Erythroblast (primary cell): ENCODE measurements at regions not wholly inside any gene's neighbourhood (a gene's known extent, or its start where the extent isn't known, plus 50 kb on each side); places are given as distances from the start of the nearest gene placed in this dataset.

Source experiments
- GATA1 ChIP-seq: IDR thresholded peaks from 2 replicates; pipeline ENCODE4 v1.6.1; 2011; ENCODE audit warnings: low read depth, mild to moderate bottlenecking, control low read depth, low read length, moderate library complexity
- POLR2A ChIP-seq: IDR thresholded peaks from 2 replicates; pipeline ENCODE4 v1.6.1; 2011; ENCODE audit warnings: mild to moderate bottlenecking, low read length

DNA sequence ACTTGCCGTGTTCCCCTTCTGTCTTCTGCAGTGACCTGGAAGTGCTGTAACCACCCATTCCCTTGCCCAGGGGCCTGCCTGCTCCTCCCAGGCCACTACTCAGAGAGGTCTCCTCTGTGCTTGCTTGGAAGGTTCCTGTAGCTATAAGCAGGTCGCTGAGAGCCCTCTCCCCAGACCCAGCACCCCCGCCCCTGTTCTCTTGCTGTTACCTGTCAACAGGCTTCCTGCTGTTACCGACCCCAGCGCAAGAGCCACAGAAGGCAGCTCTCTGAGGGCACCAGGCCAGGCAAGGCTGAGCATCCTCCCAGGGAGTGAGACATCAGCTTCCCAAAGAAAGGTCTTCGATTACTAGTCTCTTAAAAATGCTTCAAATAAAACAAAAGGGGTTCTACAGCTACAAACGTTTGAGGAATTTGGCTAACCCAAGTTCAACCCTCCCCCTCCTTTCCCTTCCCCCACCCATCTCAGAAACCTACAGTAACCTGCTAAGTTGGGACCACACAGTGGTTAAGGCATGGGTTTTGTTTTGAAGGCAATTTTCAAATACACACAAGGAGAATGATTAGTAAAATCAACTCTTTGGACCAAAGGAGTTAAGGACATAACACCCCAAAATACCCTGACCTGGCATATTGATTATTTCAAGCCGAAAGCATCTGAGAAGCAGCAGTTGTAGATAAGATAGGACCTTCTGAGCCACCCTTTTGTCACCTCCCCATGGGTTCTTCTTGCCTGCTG, 74.9 kb upstream of the MFGE8 start:
- TF ChIP-seq POLR2A (no peak), GATA1 (no peak)
